IMR-90 (cell line): ENCODE measurements at regions not wholly inside any gene's neighbourhood (a gene's known extent, or its start where the extent isn't known, plus 50 kb on each side); places are given as distances from the start of the nearest gene placed in this dataset.

Experiments used
- BHLHE40 ChIP-seq: fragments of 150-350 bp; IDR thresholded peaks from 2 replicates; pipeline ENCODE4 v1.6.1; 2016; ENCODE audit warnings: mild to moderate bottlenecking, low read depth, low read length
- FOS ChIP-seq: fragments of 150-350 bp; IDR thresholded peaks from 2 replicates; pipeline ENCODE4 v1.6.1; 2016; ENCODE audit warnings: low read depth, low read length
- MAZ ChIP-seq: IDR thresholded peaks from 2 replicates; pipeline ENCODE4 v1.6.1; 2012; ENCODE audit warnings: low read depth, mild to moderate bottlenecking, low read length, improper control_type of control experiment, moderate library complexity, borderline replicate concordance
- MXI1 ChIP-seq: IDR thresholded peaks from 2 replicates; pipeline ENCODE4 v1.6.1; 2012; ENCODE audit warnings: low read depth, mild to moderate bottlenecking, low read length, moderate library complexity, borderline replicate concordance
- POLR2A ChIP-seq: IDR thresholded peaks from 2 replicates; pipeline ENCODE4 v1.6.1; 2012; ENCODE audit warnings: mild to moderate bottlenecking, low read depth, low read length
- RCOR1 ChIP-seq: IDR thresholded peaks from 2 replicates; pipeline ENCODE4 v1.6.1; 2012; ENCODE audit warnings: mild to moderate bottlenecking, low read length, improper control_type of control experiment; ENCODE audit not compliant: insufficient replicate concordance
- RFX5 ChIP-seq: IDR thresholded peaks from 2 replicates; pipeline ENCODE4 v1.8.0; 2012; ENCODE audit warnings: low read depth, mild to moderate bottlenecking, low read length, moderate library complexity
- SMC3 ChIP-seq: fragments of 150-350 bp; IDR thresholded peaks from 2 replicates; pipeline ENCODE4 v1.6.1; 2016; ENCODE audit warnings: low read depth, mild to moderate bottlenecking, antibody characterized with exemption, low read length, moderate library complexity
- TF ChIP-seq, protein P1 (sequence below): conservative IDR thresholded peaks from 2 replicates; pipeline ENCODE4 v1.5.1; 2012; ENCODE audit warnings: mild to moderate bottlenecking, low read depth, low read length, improper control_type of control experiment
- TF ChIP-seq, protein P2 (sequence below): fragments of 150-350 bp; IDR thresholded peaks from 2 replicates; pipeline ENCODE4 v1.6.1; 2016; ENCODE audit warnings: low read depth, mild to moderate bottlenecking, low read length, moderate library complexity, borderline replicate concordance
- TF ChIP-seq, protein P3 (sequence below): fragments of 150-350 bp; IDR thresholded peaks from 2 replicates; pipeline ENCODE4 v1.6.1; 2017; ENCODE audit warnings: mild to moderate bottlenecking, antibody characterized with exemption, low read length, low read depth

DNA sequence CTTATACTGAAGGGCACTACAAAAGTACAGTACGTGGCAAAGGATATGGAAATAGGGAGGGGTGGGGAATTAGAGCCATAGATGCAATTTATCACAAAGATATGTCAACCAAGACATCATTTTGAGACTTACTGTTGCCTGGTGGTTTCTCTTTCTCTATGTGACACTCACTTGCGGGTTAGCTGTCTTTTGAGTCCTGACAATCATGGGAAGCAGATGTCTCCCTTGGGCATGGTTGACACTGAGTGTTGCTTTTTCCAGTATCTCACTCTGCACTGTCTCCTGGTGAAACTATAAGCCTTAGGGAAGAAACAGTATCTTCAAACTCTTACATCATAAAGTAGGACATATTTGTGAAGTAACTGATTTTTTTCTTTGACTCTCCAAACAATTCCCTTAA lies 383.5 kb upstream of the LCORL start:
- no peak for TF ChIP-seq RFX5
- TF ChIP-seq, protein P1, sequence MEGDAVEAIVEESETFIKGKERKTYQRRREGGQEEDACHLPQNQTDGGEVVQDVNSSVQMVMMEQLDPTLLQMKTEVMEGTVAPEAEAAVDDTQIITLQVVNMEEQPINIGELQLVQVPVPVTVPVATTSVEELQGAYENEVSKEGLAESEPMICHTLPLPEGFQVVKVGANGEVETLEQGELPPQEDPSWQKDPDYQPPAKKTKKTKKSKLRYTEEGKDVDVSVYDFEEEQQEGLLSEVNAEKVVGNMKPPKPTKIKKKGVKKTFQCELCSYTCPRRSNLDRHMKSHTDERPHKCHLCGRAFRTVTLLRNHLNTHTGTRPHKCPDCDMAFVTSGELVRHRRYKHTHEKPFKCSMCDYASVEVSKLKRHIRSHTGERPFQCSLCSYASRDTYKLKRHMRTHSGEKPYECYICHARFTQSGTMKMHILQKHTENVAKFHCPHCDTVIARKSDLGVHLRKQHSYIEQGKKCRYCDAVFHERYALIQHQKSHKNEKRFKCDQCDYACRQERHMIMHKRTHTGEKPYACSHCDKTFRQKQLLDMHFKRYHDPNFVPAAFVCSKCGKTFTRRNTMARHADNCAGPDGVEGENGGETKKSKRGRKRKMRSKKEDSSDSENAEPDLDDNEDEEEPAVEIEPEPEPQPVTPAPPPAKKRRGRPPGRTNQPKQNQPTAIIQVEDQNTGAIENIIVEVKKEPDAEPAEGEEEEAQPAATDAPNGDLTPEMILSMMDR: no peak
- no peak for TF ChIP-seq POLR2A
- TF ChIP-seq, protein P2, sequence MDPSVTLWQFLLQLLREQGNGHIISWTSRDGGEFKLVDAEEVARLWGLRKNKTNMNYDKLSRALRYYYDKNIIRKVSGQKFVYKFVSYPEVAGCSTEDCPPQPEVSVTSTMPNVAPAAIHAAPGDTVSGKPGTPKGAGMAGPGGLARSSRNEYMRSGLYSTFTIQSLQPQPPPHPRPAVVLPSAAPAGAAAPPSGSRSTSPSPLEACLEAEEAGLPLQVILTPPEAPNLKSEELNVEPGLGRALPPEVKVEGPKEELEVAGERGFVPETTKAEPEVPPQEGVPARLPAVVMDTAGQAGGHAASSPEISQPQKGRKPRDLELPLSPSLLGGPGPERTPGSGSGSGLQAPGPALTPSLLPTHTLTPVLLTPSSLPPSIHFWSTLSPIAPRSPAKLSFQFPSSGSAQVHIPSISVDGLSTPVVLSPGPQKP: no peak
- TF ChIP-seq BHLHE40: no peak
- no peak for TF ChIP-seq MAZ
- TF ChIP-seq MXI1: no peak
- no peak for TF ChIP-seq RCOR1
- TF ChIP-seq SMC3: no peak
- TF ChIP-seq FOS: no peak
- TF ChIP-seq, protein P3, sequence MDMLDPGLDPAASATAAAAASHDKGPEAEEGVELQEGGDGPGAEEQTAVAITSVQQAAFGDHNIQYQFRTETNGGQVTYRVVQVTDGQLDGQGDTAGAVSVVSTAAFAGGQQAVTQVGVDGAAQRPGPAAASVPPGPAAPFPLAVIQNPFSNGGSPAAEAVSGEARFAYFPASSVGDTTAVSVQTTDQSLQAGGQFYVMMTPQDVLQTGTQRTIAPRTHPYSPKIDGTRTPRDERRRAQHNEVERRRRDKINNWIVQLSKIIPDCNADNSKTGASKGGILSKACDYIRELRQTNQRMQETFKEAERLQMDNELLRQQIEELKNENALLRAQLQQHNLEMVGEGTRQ: no peak
